Activated CD8-positive, alpha-beta T cell treated with anti-CD3 and anti-CD28 coated beads for 36 hours (primary cell): ENCODE measurements at regions not wholly inside any gene's neighbourhood (a gene's known extent, or its start where the extent isn't known, plus 50 kb on each side); places are given as distances from the start of the nearest gene placed in this dataset.

Source experiments
- ATAC-seq: fragments of 200-7000 bp; cut with Tn5 transposase; one replicate; pipeline ENCODE4 v1.10.0; 2021; ENCODE audit warnings: mild to moderate bottlenecking, moderate library complexity
- CTCF ChIA-PET: fragments of 350-600 bp; sonication (Branson Sonifier 250); formaldehyde crosslinking; loops from one replicate; lab custom pipeline; 2021; ENCODE audit warnings: antibody characterized with exemption; lab: Charles Lee
- POLR2A ChIA-PET: fragments of 350-600 bp; sonication (Branson Sonifier 250); formaldehyde crosslinking; loops from one replicate; lab custom pipeline; 2021; ENCODE audit warnings: antibody characterized with exemption; lab: Charles Lee
- DNase-seq: peaks from one replicate; pipeline ENCODE4 v3.0.0-alpha.2; 2020
- H3K27ac Mint-ChIP-seq: one replicate; pipeline ENCODE4 v1.8.0; 2021; ENCODE audit warnings: mild to moderate bottlenecking, mixed read lengths
- H3K27me3 Mint-ChIP-seq: one replicate; pipeline ENCODE4 v1.8.0; 2021; ENCODE audit warnings: mixed read lengths
- H3K36me3 Mint-ChIP-seq: one replicate; pipeline ENCODE4 v1.8.0; 2021; ENCODE audit warnings: low read depth, mixed read lengths
- H3K4me1 Mint-ChIP-seq: one replicate; pipeline ENCODE4 v1.8.0; 2021; ENCODE audit warnings: low read depth, mixed read lengths
- H3K4me3 Mint-ChIP-seq: one replicate; pipeline ENCODE4 v1.8.0; 2021; ENCODE audit warnings: mild to moderate bottlenecking, moderate library complexity, mixed read lengths
- H3K9me3 Mint-ChIP-seq: one replicate; pipeline ENCODE4 v1.8.0; 2021; ENCODE audit warnings: mixed read lengths
- CTCF ChIP-seq: fragments of 200-600 bp; IDR thresholded peaks from one replicate; pipeline ENCODE4 v1.8.0; 2022; ENCODE audit warnings: antibody characterized with exemption, mild to moderate bottlenecking
- intact Hi-C: fragments of 100-400 bp; cut with micrococcal nuclease; formaldehyde crosslinking; loops from one replicate; pipeline ENCODE4 v1.10.0; 2022

- TF ChIP-seq CTCF: no peak
- Mint-ChIP-seq H3K9me3 (no peaks in the 10 kb centered on the region), H3K27ac (no peak overlapping the region), H3K4me1 (no peaks in the 10 kb centered on the region), H3K27me3 (no peaks in the 10 kb centered on the region), H3K4me3 (no peak overlapping the region), H3K36me3 (no peaks in the 10 kb centered on the region)
- intact Hi-C loops: no loop called here
- DNase-seq: no peak
- POLR2A ChIA-PET: no interaction called here
- CTCF ChIA-PET: no interaction called here
- ATAC-seq: no peak
Observed at GRCh38 chr16:51731160-51731559, 580.1 kb upstream of the SALL1 start.

DNA sequence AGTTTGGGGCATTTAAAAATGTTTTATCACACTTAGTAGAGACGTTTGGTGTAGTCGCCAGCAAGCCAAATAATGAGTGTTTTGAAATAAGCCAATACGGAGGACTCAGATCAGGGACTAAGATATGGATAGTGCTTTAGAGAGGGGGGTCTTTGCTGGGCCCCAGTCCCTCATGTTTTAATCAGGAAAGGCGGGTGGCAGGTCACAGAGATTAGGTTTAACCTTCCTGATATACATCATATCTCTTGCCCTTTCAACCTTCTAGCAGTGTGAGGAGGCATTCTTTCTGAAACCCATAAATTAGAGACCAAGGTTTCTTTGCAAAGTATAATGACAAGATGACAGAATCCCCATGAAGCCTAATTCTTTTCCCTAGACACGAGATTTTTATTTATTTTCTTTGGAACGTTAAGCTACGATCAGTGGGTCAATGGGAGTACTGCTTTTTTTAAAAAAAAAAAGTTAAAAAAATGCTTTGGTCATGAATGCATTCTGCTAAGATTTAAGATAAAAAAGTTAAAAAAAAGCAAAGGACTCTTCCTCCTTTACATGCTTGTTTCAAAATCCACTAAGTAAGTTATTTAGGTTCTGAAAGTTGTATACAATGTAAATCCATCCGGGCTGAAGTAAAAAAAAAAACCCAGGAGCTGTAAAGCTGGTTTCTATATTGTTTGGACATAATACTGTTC is 572.1 kb upstream of the SALL1 start:
- CTCF ChIA-PET: no interaction called here
- no peak for DNase-seq
- POLR2A ChIA-PET: no interaction called here
- no peak for TF ChIP-seq CTCF
- ATAC-seq: no peak
- intact Hi-C loops: no loop called here
- H3K9me3 Mint-ChIP-seq: no peaks in the 10 kb centered on the region
- H3K4me3 Mint-ChIP-seq: no peak overlapping the region
- H3K27ac Mint-ChIP-seq: no peak overlapping the region
- no peaks in the 10 kb centered on the region for H3K4me1 Mint-ChIP-seq
- H3K36me3 Mint-ChIP-seq: no peaks in the 10 kb centered on the region
- H3K27me3 Mint-ChIP-seq: no peaks in the 10 kb centered on the region

- Mint-ChIP-seq H3K36me3 (no peaks in the 10 kb centered on the region), H3K27ac (no peak overlapping the region), H3K9me3 (no peaks in the 10 kb centered on the region), H3K4me3 (no peak overlapping the region), H3K27me3 (no peaks in the 10 kb centered on the region), H3K4me1 (no peaks in the 10 kb centered on the region)
- ChIA-PET POLR2A (no interaction called here), CTCF (no interaction called here)
- DNase-seq: no peak
- peak; percentile 26 for TF ChIP-seq CTCF
- intact Hi-C loops: no loop called here
- ATAC-seq: no peak
Observed at GRCh38 chr16:51722467-51722866, 571.4 kb upstream of the SALL1 start.

DNA sequence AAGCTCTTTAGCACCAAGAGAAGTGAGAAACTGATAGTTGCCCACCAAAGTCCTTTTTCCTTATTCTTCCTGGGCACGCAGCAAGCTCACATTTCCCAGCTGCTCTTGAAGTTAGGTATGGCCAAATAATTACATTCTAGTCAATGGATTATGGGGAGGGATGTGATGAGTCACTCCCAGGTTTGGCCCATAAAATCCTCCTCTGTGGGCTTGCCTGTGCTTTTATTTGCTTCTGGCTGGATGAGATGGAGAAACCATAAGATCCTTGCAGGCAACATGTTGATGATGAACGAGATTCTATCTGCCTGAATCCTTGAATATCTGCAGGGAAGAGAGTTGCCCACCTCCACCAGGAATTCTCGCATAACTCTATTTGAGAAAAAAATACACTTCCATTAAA is 568.3 kb upstream of the SALL1 start:
- no peak for DNase-seq
- intact Hi-C loops: no loop called here
- H3K27ac Mint-ChIP-seq: no peak overlapping the region
- POLR2A ChIA-PET: no interaction called here
- no peaks in the 10 kb centered on the region for H3K36me3 Mint-ChIP-seq
- H3K4me3 Mint-ChIP-seq: no peak overlapping the region
- H3K9me3 Mint-ChIP-seq: no peaks in the 10 kb centered on the region
- no peak for TF ChIP-seq CTCF
- CTCF ChIA-PET: no interaction called here
- no peak for ATAC-seq
- H3K27me3 Mint-ChIP-seq: no peaks in the 10 kb centered on the region
- no peaks in the 10 kb centered on the region for H3K4me1 Mint-ChIP-seq

DNA sequence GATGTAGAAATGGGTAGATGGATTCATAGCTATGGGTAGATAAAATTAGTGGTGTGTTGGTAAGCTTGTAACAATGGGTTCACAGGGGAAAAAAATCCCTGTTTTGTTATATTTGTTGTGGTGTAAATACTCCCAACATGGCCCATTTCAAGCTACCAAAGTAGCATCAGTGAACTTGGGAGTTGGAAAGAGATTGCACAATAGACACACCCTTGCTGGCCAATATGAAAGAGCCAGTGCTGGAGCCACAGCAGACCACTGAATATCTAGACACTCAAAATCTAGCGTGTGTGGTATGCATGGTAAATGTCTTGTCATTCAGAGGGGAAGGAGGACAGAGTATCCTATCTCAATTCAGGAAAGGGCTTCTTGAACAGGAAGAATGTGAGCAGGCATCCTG is 565.1 kb upstream of the SALL1 start:
- Mint-ChIP-seq H3K4me3 (no peak overlapping the region), H3K27ac (no peak overlapping the region), H3K9me3 (peaks cover 4% of the 10 kb centered on the region), H3K4me1 (no peaks in the 10 kb centered on the region), H3K36me3 (no peaks in the 10 kb centered on the region), H3K27me3 (no peaks in the 10 kb centered on the region)
- intact Hi-C loops: no loop called here
- TF ChIP-seq CTCF: no peak
- CTCF ChIA-PET: no interaction called here
- DNase-seq: no peak
- POLR2A ChIA-PET: no interaction called here
- ATAC-seq: no peak
